ENCODE measurements at regions not wholly inside any gene's neighbourhood (a gene's known extent, or its start where the extent isn't known, plus 50 kb on each side); places are given as distances from the start of the nearest gene placed in this dataset.

DNA sequence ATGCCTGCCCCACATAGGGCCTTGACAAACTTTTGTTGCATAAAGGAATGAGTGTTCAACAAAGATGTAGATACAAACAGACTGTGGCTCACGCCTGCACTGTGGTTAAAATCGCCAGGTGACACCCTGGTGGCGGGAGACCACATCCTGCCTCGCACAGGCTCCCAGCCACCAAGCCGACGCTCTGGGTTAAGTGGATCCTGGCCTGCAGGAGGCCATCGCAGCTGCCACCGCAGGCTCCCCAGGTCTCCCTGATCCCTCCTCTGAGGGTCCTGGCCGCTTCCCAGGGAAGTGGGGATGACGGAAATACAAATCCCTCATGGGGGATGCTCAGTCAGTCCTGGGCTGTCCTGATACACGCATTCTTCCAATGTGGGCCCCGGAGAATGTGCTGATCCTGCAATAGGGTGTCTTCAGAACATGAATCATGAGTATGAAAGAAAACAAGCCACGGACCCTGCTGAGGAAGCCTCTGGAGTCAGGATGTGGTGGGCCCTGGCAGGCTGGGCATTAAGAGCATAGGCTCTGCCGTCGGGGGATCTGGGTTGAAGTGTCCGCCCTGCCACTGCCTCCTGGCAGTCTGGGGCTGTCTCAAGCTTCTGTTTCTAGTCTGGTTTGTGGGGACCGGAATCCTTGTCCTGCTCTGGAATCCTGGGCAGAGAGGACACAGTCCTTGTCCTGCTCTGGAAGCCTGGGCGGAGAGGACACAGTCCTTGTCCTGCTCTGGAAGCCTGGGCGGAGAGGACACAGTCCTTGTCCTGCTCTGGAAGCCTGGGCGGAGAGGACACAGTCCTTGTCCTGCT is 53.5 kb upstream of the BEGAIN start:
- Histone ChIP-seq H3K27ac (ENCODE audit: control insufficient read depth, insufficient read depth, low read length) (no peak overlapping the region), H3K79me2 (ENCODE audit: control insufficient read depth, insufficient read depth, low read length) (no peaks in the 10 kb centered on the region), H3K27me3 (ENCODE audit: control insufficient read depth, extremely low read depth, insufficient read depth, low read length) (peaks cover under 1% of the 10 kb centered on the region), H3K36me3 (ENCODE audit: control insufficient read depth in 2 of 2, extremely low read depth in 1 of 2, insufficient read depth in 2 of 2, low read length in 2 of 2) (no peaks in the 10 kb centered on the region), H4K20me1 (ENCODE audit: control insufficient read depth, extremely low read depth, insufficient read depth, low read length) (no peaks in the 10 kb centered on the region), H3K9ac (ENCODE audit: control insufficient read depth, extremely low read depth, insufficient read depth, low read length) (no peak overlapping the region), H3K4me2 (ENCODE audit: control insufficient read depth, extremely low read depth, insufficient read depth, low read depth, low read length) (no peak overlapping the region), H2AFZ (ENCODE audit: control insufficient read depth, low read length) (no peak overlapping the region), H3K9me3 (ENCODE audit: control insufficient read depth, low read depth, low read length) (no peaks in the 10 kb centered on the region), H3K4me3 (ENCODE audit: control insufficient read depth in 2 of 3, extremely low read depth in 1 of 3, insufficient read depth in 2 of 3, low read depth in 1 of 3, low read length in 3 of 3) (no peak overlapping the region), H3K9me1 (ENCODE audit: control insufficient read depth, extremely low read depth, insufficient read depth, low read length) (no peaks in the 10 kb centered on the region), H3K4me1 (ENCODE audit: control insufficient read depth, extremely low read depth, insufficient read depth, low read length) (peaks cover 3% of the 10 kb centered on the region)
- no peak for TF ChIP-seq EZH2 (IDR thresholded peaks at IDR 0.05; ENCODE audit: low read length)
- TF ChIP-seq, protein P1, sequence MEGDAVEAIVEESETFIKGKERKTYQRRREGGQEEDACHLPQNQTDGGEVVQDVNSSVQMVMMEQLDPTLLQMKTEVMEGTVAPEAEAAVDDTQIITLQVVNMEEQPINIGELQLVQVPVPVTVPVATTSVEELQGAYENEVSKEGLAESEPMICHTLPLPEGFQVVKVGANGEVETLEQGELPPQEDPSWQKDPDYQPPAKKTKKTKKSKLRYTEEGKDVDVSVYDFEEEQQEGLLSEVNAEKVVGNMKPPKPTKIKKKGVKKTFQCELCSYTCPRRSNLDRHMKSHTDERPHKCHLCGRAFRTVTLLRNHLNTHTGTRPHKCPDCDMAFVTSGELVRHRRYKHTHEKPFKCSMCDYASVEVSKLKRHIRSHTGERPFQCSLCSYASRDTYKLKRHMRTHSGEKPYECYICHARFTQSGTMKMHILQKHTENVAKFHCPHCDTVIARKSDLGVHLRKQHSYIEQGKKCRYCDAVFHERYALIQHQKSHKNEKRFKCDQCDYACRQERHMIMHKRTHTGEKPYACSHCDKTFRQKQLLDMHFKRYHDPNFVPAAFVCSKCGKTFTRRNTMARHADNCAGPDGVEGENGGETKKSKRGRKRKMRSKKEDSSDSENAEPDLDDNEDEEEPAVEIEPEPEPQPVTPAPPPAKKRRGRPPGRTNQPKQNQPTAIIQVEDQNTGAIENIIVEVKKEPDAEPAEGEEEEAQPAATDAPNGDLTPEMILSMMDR (optimal IDR thresholded peaks at IDR 0.05 in 1 of 3, IDR thresholded peaks at IDR 0.05 in 1 of 3, conservative IDR thresholded peaks at IDR 0.05 in 1 of 3; ENCODE audit: extremely low read depth in 1 of 3, insufficient read depth in 2 of 3, low read length in 3 of 3): no peak
- DNase-seq (ENCODE audit: low read depth, low spot score) (no peak), FAIRE-seq (no peak)
- dilution Hi-C loops (cut with MboI; ENCODE audit: extremely low pct_ligation_motif_present, low sequenced_read_pairs): no loop called here

DNA sequence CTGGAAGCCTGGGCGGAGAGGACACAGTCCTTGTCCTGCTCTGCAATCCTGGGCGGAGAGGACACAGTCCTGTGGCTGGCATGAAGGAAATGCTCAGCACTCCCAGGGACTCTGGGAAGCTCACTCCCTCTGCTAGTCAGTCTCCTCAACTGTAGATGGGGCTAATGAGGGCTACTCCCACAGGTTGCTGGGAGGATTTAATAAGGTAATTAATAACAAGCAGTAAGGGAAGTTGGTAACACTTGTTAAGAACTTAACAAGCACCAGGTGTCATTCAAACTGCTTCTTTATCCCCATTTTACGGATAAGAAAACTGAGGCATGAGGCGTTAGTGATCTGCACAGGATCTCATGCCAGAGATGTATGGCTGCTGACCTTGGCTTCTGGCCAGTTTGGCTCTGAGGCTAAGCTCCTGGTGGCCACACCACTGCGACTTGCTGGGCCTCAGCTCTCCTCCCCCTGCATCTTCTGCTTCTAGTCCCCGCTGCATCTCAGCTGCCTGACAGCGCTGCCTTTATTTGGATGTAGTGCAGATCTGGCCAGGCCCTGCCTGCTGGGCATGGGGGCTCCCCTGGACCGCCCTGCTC is 54.1 kb upstream of the BEGAIN start:
- Histone ChIP-seq H3K9me1 (ENCODE audit: control insufficient read depth, extremely low read depth, insufficient read depth, low read length) (no peaks in the 10 kb centered on the region), H3K79me2 (ENCODE audit: control insufficient read depth, insufficient read depth, low read length) (no peaks in the 10 kb centered on the region), H3K27ac (ENCODE audit: control insufficient read depth, insufficient read depth, low read length) (no peak overlapping the region), H4K20me1 (ENCODE audit: control insufficient read depth, extremely low read depth, insufficient read depth, low read length) (no peaks in the 10 kb centered on the region), H3K9ac (ENCODE audit: control insufficient read depth, extremely low read depth, insufficient read depth, low read length) (no peak overlapping the region), H3K4me2 (ENCODE audit: control insufficient read depth, extremely low read depth, insufficient read depth, low read depth, low read length) (no peak overlapping the region), H3K4me3 (ENCODE audit: control insufficient read depth in 2 of 3, extremely low read depth in 1 of 3, insufficient read depth in 2 of 3, low read depth in 1 of 3, low read length in 3 of 3) (no peak overlapping the region), H3K9me3 (ENCODE audit: control insufficient read depth, low read depth, low read length) (no peaks in the 10 kb centered on the region), H3K36me3 (ENCODE audit: control insufficient read depth in 2 of 2, extremely low read depth in 1 of 2, insufficient read depth in 2 of 2, low read length in 2 of 2) (no peaks in the 10 kb centered on the region), H2AFZ (ENCODE audit: control insufficient read depth, low read length) (no peak overlapping the region), H3K4me1 (ENCODE audit: control insufficient read depth, extremely low read depth, insufficient read depth, low read length) (peaks cover 3% of the 10 kb centered on the region), H3K27me3 (ENCODE audit: control insufficient read depth, extremely low read depth, insufficient read depth, low read length) (no peaks in the 10 kb centered on the region)
- dilution Hi-C loops (cut with MboI; ENCODE audit: extremely low pct_ligation_motif_present, low sequenced_read_pairs): no loop called here
- DNase-seq (ENCODE audit: low read depth, low spot score): no peak
- TF ChIP-seq, protein P1 (optimal IDR thresholded peaks at IDR 0.05 in 1 of 3, IDR thresholded peaks at IDR 0.05 in 1 of 3, conservative IDR thresholded peaks at IDR 0.05 in 1 of 3; ENCODE audit: extremely low read depth in 1 of 3, insufficient read depth in 2 of 3, low read length in 3 of 3): no peak
- no peak for TF ChIP-seq EZH2 (IDR thresholded peaks at IDR 0.05; ENCODE audit: low read length)
- FAIRE-seq: no peak
